PC-3 (cell line): ENCODE measurements at regions not wholly inside any gene's neighbourhood (a gene's known extent, or its start where the extent isn't known, plus 50 kb on each side); places are given as distances from the start of the nearest gene placed in this dataset.

Source experiments
- ATAC-seq: fragments of 200-7000 bp; cut with Tn5 transposase; 2 replicates; pipeline ENCODE4 v1.9.1; 2020; ENCODE audit warnings: mild to moderate bottlenecking, moderate library complexity
- BruUV-seq: library from RNA; stranded (reverse); fragments of 400-500 nt; replicated peaks from 2 replicates; lab custom pipeline; 2021; lab: Mats Ljungman, UMichigan
- CTCF ChIA-PET: fragments of 300-600 bp; sonication (Branson Sonifier 250); formaldehyde crosslinking; loops from one replicate; lab custom pipeline; 2022; ENCODE audit warnings: antibody characterized with exemption; lab: Charles Lee
- POLR2A ChIA-PET: fragments of 300-600 bp; sonication (Branson Sonifier 250); formaldehyde crosslinking; loops from one replicate; lab custom pipeline; 2022; ENCODE audit warnings: antibody characterized with exemption; ENCODE audit not compliant: unreplicated experiment; lab: Charles Lee
- DNase-seq: peaks from one replicate; pipeline ENCODE4 v3.0.0-alpha.2; 2015
- H2AFZ ChIP-seq: fragments of 300-600 bp; sonication (generic); 2 replicates; pipeline ENCODE4 v1.6.0; 2016; ENCODE audit warnings: antibody characterized with exemption, low read length
- H3F3A ChIP-seq: fragments of 300-600 bp; sonication (generic); one replicate; pipeline ENCODE4 v1.6.0; 2017; ENCODE audit warnings: antibody characterized with exemption, low read length, control low read depth, mild to moderate bottlenecking; ENCODE audit not compliant: unreplicated experiment
- H3K27ac ChIP-seq: fragments of 300-600 bp; sonication (generic); 2 replicates; pipeline ENCODE4 v1.5.1; 2016; ENCODE audit warnings: mild to moderate bottlenecking, low read length
- H3K27me3 ChIP-seq: fragments of 300-600 bp; sonication (generic); 2 replicates; pipeline ENCODE4 v1.6.1; 2016; ENCODE audit warnings: low read length, mixed read lengths
- H3K36me3 ChIP-seq: fragments of 300-600 bp; sonication (generic); 2 replicates; pipeline ENCODE4 v1.6.1; 2016; ENCODE audit warnings: low read depth, mixed run types, low read length, mixed read lengths
- H3K4me1 ChIP-seq: fragments of 300-600 bp; sonication (generic); 2 replicates; pipeline ENCODE4 v1.5.1; 2016; ENCODE audit warnings: low read length; ENCODE audit not compliant: insufficient read depth
- H3K4me2 ChIP-seq: fragments of 300-600 bp; sonication (generic); 2 replicates; pipeline ENCODE4 v1.6.0; 2016; ENCODE audit warnings: low read length
- H3K4me3 ChIP-seq: fragments of 300-600 bp; sonication (generic); 2 replicates; pipeline ENCODE4 v1.5.1; 2016; ENCODE audit warnings: mild to moderate bottlenecking, low read length, mixed read lengths
- H3K79me2 ChIP-seq: fragments of 300-600 bp; sonication (generic); 2 replicates; pipeline ENCODE4 v1.6.1; 2017; ENCODE audit warnings: low read length, mixed read lengths
- H3K9ac ChIP-seq: fragments of 300-600 bp; sonication (generic); 2 replicates; pipeline ENCODE4 v1.6.0; 2016; ENCODE audit warnings: mild to moderate bottlenecking, low read length
- H3K9me2 ChIP-seq: fragments of 300-600 bp; sonication (generic); replicated peaks from 2 replicates; pipeline ENCODE4 v1.6.1; 2016; ENCODE audit warnings: mixed run types, low read length, mixed read lengths
- H3K9me3 ChIP-seq: fragments of 300-600 bp; sonication (generic); 2 replicates; pipeline ENCODE4 v1.6.1; 2016; ENCODE audit warnings: low read length, mixed read lengths
- H4K20me1 ChIP-seq: fragments of 300-600 bp; sonication (generic); 2 replicates; pipeline ENCODE4 v1.6.1; 2016; ENCODE audit warnings: low read length, mixed read lengths
- CTCF ChIP-seq: fragments of 300-600 bp; sonication (generic); conservative IDR thresholded peaks from 2 replicates; pipeline ENCODE4 v1.5.1; 2017; ENCODE audit warnings: antibody characterized with exemption, low read depth, mild to moderate bottlenecking, low read length
- EZH2 ChIP-seq: fragments of 300-600 bp; sonication (generic); IDR thresholded peaks from one replicate; pipeline ENCODE4 v1.6.1; 2017; ENCODE audit warnings: antibody characterized with exemption, mild to moderate bottlenecking, low read length; ENCODE audit not compliant: unreplicated experiment
- EZH2phosphoT487 ChIP-seq: fragments of 300-600 bp; sonication (generic); IDR thresholded peaks from 2 replicates; pipeline ENCODE4 v1.6.1; 2018; ENCODE audit warnings: mild to moderate bottlenecking, antibody characterized with exemption, low read length, borderline replicate concordance
- intact Hi-C: fragments of 100-400 bp; cut with micrococcal nuclease; formaldehyde crosslinking; loops from 2 replicates; pipeline ENCODE4 v1.9.0; 2023

GRCh38 chr2:234357666-234358065 is 139.2 kb downstream of the ARL4C start:
- no peak for DNase-seq
- no peaks in the 10 kb centered on the region for H4K20me1 ChIP-seq
- ATAC-seq: no peak
- no peak overlapping the region for H3K4me2 ChIP-seq
- no peaks in the 10 kb centered on the region for H3K36me3 ChIP-seq
- no peak overlapping the region for H2AFZ ChIP-seq
- ChIA-PET CTCF (no interaction called here), POLR2A (no interaction called here)
- H3K9ac ChIP-seq: no peak overlapping the region
- H3K4me3 ChIP-seq: no peak overlapping the region
- H3K9me2 ChIP-seq: no peaks in the 10 kb centered on the region
- H3K79me2 ChIP-seq: no peaks in the 10 kb centered on the region
- no peaks in the 10 kb centered on the region for H3K9me3 ChIP-seq
- no TSS peak for BruUV-seq
- peaks cover 24% of the 10 kb centered on the region for H3K4me1 ChIP-seq
- no peaks in the 10 kb centered on the region for H3K27me3 ChIP-seq
- no peak overlapping the region for H3K27ac ChIP-seq
- intact Hi-C loops: no loop called here
- H3F3A ChIP-seq: no peaks in the 10 kb centered on the region
- no peak for TF ChIP-seq EZH2phosphoT487
- no peak for TF ChIP-seq CTCF
- no peak for TF ChIP-seq EZH2

DNA sequence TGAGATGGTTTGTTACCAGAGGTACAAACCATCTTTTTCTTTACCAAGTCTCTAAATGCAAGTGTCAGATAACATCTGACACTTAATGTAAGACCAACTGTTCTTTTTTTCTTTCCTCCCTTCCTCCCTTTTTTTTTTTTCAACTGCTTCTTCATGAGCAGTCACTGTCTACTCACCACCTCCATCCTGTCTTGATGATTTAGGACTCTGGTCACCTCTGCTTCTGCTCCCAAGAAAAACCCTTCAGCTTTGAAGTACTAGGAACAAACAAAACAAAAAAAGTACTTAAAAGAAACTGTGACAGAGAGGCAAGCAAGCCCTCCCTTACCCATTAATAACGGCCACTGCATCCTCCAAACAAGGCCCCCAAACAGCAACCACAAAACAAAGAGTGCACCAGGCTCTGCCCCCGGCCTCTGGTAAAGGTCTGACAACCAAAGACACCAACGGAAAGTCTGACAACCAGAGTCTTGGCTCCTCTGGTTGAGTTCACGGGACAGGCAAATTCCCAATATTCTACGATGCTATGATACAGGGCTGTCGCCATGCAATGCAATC is 141.0 kb downstream of the ARL4C start:
- Histone ChIP-seq H2AFZ (no peak overlapping the region), H3K27ac (no peak overlapping the region), H3K27me3 (no peaks in the 10 kb centered on the region), H3K9me2 (no peaks in the 10 kb centered on the region), H3K4me1 (peaks cover 9% of the 10 kb centered on the region), H3K4me2 (no peak overlapping the region), H3K36me3 (no peaks in the 10 kb centered on the region), H3F3A (no peaks in the 10 kb centered on the region), H4K20me1 (no peaks in the 10 kb centered on the region), H3K4me3 (no peak overlapping the region), H3K9me3 (no peaks in the 10 kb centered on the region), H3K9ac (no peak overlapping the region), H3K79me2 (no peaks in the 10 kb centered on the region)
- ChIA-PET POLR2A (no interaction called here), CTCF (no interaction called here)
- intact Hi-C loops: no loop called here
- TF ChIP-seq EZH2phosphoT487 (no peak), EZH2 (no peak), CTCF (no peak)
- DNase-seq (no peak), ATAC-seq (no peak)
- no TSS peak for BruUV-seq

DNA sequence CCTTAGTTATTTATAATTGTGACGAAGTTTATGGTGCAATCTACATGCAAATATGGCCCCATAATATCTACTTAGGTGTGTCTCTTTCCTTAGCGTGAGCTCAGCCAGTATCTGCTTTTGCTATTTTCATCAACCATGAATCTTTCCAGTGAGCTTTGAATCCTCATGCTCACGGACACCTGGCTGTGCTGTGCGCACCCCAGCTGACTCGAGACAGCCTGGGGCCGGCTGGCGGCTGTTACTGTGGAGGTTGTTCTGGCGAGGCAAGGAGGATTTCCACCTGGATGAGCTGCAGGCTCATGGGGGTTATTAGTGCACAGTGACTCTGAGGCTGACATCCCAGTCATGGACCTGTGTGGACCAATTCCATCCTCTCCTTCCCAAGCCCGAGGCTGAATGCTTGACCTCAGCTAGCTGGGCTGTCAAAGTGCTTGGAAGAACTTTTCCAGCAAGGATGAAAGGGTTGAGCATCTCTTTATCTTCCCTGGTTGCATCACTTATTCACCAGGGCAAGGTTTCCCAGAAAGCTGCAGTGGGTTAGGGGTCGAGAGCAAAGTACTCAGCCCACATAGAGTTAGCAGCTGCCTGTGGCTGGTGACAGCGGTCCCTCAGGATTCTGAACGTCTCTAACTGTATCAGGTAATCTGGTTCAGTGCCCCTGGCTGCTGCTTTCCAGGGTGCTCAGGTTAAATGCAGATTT is 141.7 kb downstream of the ARL4C start:
- Histone ChIP-seq H2AFZ (no peak overlapping the region), H3K27ac (no peak overlapping the region), H3K36me3 (no peaks in the 10 kb centered on the region), H3F3A (no peaks in the 10 kb centered on the region), H3K9ac (no peak overlapping the region), H3K4me2 (no peak overlapping the region), H3K9me3 (no peaks in the 10 kb centered on the region), H3K9me2 (no peaks in the 10 kb centered on the region), H3K27me3 (no peaks in the 10 kb centered on the region), H3K4me3 (no peak overlapping the region), H3K79me2 (no peaks in the 10 kb centered on the region), H3K4me1 (peaks cover 2% of the 10 kb centered on the region; the same call in 1 of the 2 replicates), H4K20me1 (no peaks in the 10 kb centered on the region)
- no peak for DNase-seq
- POLR2A ChIA-PET: no interaction called here
- CTCF ChIA-PET: no interaction called here
- TF ChIP-seq CTCF (no peak), EZH2 (no peak), EZH2phosphoT487 (no peak)
- no TSS peak for BruUV-seq
- intact Hi-C loops: no loop called here
- no peak for ATAC-seq
